Astrocyte (in vitro differentiated cells and primary cell): ENCODE measurements at regions not wholly inside any gene's neighbourhood (a gene's known extent, or its start where the extent isn't known, plus 50 kb on each side); places are given as distances from the start of the nearest gene placed in this dataset.

Experiments
- DNase-seq: peaks from one replicate; pipeline ENCODE4 v3.0.0-alpha.2; 2010; ENCODE audit warnings: low read depth
- FAIRE-seq: peaks from 2 replicates; lab custom pipeline; 2011; peaks lifted over from hg19 to GRCh38; lab: Jason Lieb, UNC
- H2AFZ ChIP-seq: 2 replicates; pipeline ENCODE4 v1.6.0; 2012; ENCODE audit warnings: low read depth, low read length, inconsistent platforms
- H3K27ac ChIP-seq: 2 replicates; pipeline ENCODE4 v1.5.1; 2011; ENCODE audit warnings: low read depth, low read length, inconsistent platforms
- H3K27me3 ChIP-seq: 2 replicates; pipeline ENCODE4 v1.6.0; 2011; ENCODE audit warnings: low read length, inconsistent platforms; ENCODE audit not compliant: insufficient read depth
- H3K36me3 ChIP-seq: 2 replicates; pipeline ENCODE4 v1.5.1; 2011; ENCODE audit warnings: low read length, inconsistent platforms; ENCODE audit not compliant: insufficient read depth
- H3K4me1 ChIP-seq: 2 replicates; pipeline ENCODE4 v1.5.1; 2011; ENCODE audit warnings: low read length, inconsistent platforms; ENCODE audit not compliant: insufficient read depth
- H3K4me2 ChIP-seq: 2 replicates; pipeline ENCODE4 v1.6.0; 2012; ENCODE audit warnings: low read length, inconsistent platforms
- H3K4me3 ChIP-seq: 2 replicates; pipeline ENCODE4 v1.5.1; 2011; ENCODE audit warnings: low read depth, mild to moderate bottlenecking, low read length, inconsistent platforms; ENCODE audit not compliant: insufficient read depth
- H3K79me2 ChIP-seq: 2 replicates; pipeline ENCODE4 v1.6.0; 2012; ENCODE audit warnings: mild to moderate bottlenecking, low read length, inconsistent platforms; ENCODE audit not compliant: insufficient read depth
- H3K9ac ChIP-seq: 2 replicates; pipeline ENCODE4 v1.6.0; 2012; ENCODE audit warnings: mild to moderate bottlenecking, low read length, inconsistent platforms
- H3K9me3 ChIP-seq: 2 replicates; pipeline ENCODE4 v1.5.1; 2012; ENCODE audit warnings: low read depth, mild to moderate bottlenecking, low read length, inconsistent platforms; ENCODE audit not compliant: insufficient read depth
- H4K20me1 ChIP-seq: 2 replicates; pipeline ENCODE4 v1.6.0; 2012; ENCODE audit warnings: low read length, inconsistent platforms; ENCODE audit not compliant: insufficient read depth
- H3K27ac Mint-ChIP-seq: one replicate; pipeline ENCODE4 v1.8.0; 2021; ENCODE audit warnings: mild to moderate bottlenecking, mixed read lengths; ENCODE audit not compliant: unreplicated experiment
- H3K27me3 Mint-ChIP-seq: one replicate; pipeline ENCODE4 v1.8.0; 2021; ENCODE audit warnings: low read depth, mixed read lengths; ENCODE audit not compliant: unreplicated experiment
- H3K36me3 Mint-ChIP-seq: one replicate; pipeline ENCODE4 v1.8.0; 2021; ENCODE audit warnings: low read depth, mixed read lengths; ENCODE audit not compliant: unreplicated experiment
- H3K4me1 Mint-ChIP-seq: one replicate; pipeline ENCODE4 v1.8.0; 2021; ENCODE audit warnings: low read depth, mixed read lengths; ENCODE audit not compliant: unreplicated experiment
- H3K4me3 Mint-ChIP-seq: one replicate; pipeline ENCODE4 v1.8.0; 2021; ENCODE audit warnings: mild to moderate bottlenecking, moderate library complexity, mixed read lengths; ENCODE audit not compliant: unreplicated experiment
- H3K9me3 Mint-ChIP-seq: one replicate; pipeline ENCODE4 v1.8.0; 2021; ENCODE audit warnings: mild to moderate bottlenecking, mixed read lengths; ENCODE audit not compliant: unreplicated experiment
- EZH2 ChIP-seq: IDR thresholded peaks from 2 replicates; pipeline ENCODE4 v1.6.1; 2012; ENCODE audit warnings: mild to moderate bottlenecking, low read length, inconsistent platforms; ENCODE audit not compliant: insufficient read depth
- TF ChIP-seq, protein P1 (sequence below): IDR thresholded peaks from 2 replicates; pipeline ENCODE4 v1.5.1; 2011; ENCODE audit warnings: low read depth, mild to moderate bottlenecking, inconsistent platforms, low read length, moderate library complexity; ENCODE audit not compliant: insufficient read depth

DNA sequence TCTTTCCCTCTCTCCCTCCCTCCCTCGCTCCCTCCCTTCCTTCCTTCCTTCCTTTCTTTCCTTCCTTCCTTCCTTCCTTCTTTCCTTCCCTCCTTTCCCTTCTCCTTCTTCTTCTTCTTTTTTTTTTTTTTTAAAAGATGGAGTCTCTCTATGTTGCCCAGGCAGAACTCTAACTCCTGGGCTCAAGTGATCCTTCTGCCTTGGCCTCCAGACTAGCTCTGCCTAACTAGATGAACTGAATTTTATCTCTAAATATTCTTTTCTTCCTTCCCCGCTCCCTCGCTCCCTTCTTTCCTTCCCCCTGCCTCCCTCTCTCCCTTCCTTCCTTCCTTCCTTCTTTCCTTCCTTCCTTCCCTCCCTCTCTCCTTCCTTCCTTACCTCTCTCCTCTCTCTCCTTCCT, 170.5 kb upstream of the LHX5 start:
- H3K4me3 ChIP-seq: no peak overlapping the region
- Mint-ChIP-seq H3K27me3 (peaks cover 75% of the 10 kb centered on the region), H3K4me1 (no peaks in the 10 kb centered on the region), H3K27ac (no peak overlapping the region), H3K4me3 (no peak overlapping the region), H3K36me3 (no peaks in the 10 kb centered on the region), H3K9me3 (no peaks in the 10 kb centered on the region)
- H3K27ac ChIP-seq: no peak overlapping the region
- no peaks in the 10 kb centered on the region for H4K20me1 ChIP-seq
- no peak overlapping the region for H3K4me2 ChIP-seq
- no peak for TF ChIP-seq EZH2
- TF ChIP-seq, protein P1, sequence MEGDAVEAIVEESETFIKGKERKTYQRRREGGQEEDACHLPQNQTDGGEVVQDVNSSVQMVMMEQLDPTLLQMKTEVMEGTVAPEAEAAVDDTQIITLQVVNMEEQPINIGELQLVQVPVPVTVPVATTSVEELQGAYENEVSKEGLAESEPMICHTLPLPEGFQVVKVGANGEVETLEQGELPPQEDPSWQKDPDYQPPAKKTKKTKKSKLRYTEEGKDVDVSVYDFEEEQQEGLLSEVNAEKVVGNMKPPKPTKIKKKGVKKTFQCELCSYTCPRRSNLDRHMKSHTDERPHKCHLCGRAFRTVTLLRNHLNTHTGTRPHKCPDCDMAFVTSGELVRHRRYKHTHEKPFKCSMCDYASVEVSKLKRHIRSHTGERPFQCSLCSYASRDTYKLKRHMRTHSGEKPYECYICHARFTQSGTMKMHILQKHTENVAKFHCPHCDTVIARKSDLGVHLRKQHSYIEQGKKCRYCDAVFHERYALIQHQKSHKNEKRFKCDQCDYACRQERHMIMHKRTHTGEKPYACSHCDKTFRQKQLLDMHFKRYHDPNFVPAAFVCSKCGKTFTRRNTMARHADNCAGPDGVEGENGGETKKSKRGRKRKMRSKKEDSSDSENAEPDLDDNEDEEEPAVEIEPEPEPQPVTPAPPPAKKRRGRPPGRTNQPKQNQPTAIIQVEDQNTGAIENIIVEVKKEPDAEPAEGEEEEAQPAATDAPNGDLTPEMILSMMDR: no peak
- FAIRE-seq (no peak), DNase-seq (no peak)
- no peak overlapping the region for H3K9ac ChIP-seq
- H3K27me3 ChIP-seq: peaks cover 10% of the 10 kb centered on the region
- no peaks in the 10 kb centered on the region for H3K9me3 ChIP-seq
- H2AFZ ChIP-seq: no peak overlapping the region
- H3K79me2 ChIP-seq: no peaks in the 10 kb centered on the region
- no peaks in the 10 kb centered on the region for H3K4me1 ChIP-seq
- no peaks in the 10 kb centered on the region for H3K36me3 ChIP-seq

DNA sequence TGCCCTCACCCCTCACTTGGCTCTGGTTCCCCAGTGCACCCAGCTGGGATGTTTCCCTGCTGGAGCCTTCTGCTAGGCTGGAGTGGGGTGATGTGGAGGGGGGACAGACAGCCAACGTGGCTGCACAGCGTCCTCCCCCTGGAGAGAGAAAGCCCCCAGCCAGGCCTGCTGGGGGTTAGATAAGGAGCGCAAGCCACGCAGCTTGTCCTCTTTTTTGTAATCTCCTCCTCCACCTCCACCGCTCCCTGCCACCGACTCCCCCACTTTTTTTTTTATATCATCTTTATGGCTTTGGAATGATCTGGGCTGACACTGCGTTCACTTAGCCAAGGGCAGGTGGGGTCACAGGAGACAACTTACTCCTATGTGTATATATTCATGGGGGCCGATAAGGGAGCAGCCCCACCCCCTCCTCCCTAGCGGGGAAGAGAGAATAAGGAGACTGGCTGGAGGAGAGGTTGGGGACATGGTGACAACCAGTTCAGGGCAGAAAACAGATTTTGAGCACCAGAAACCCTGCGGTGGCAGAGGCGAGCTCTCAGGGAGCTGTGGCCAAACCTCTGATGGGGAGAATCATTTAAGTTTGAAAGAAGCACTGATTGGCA, 169.9 kb upstream of the LHX5 start:
- Histone ChIP-seq H3K27ac (no peak overlapping the region), H2AFZ (no peak overlapping the region), H3K4me1 (no peaks in the 10 kb centered on the region), H3K36me3 (no peaks in the 10 kb centered on the region), H3K9ac (no peak overlapping the region), H3K9me3 (no peaks in the 10 kb centered on the region), H3K79me2 (no peaks in the 10 kb centered on the region), H4K20me1 (no peaks in the 10 kb centered on the region), H3K4me2 (no peak overlapping the region), H3K27me3 (peaks cover 12% of the 10 kb centered on the region), H3K4me3 (no peak overlapping the region)
- H3K27ac Mint-ChIP-seq: no peak overlapping the region
- no peaks in the 10 kb centered on the region for H3K4me1 Mint-ChIP-seq
- H3K4me3 Mint-ChIP-seq: no peak overlapping the region
- no peaks in the 10 kb centered on the region for H3K36me3 Mint-ChIP-seq
- peaks cover 75% of the 10 kb centered on the region for H3K27me3 Mint-ChIP-seq
- DNase-seq (no peak), FAIRE-seq (no peak)
- H3K9me3 Mint-ChIP-seq: no peaks in the 10 kb centered on the region
- no peak for TF ChIP-seq EZH2
- TF ChIP-seq, protein P1: no peak

DNA sequence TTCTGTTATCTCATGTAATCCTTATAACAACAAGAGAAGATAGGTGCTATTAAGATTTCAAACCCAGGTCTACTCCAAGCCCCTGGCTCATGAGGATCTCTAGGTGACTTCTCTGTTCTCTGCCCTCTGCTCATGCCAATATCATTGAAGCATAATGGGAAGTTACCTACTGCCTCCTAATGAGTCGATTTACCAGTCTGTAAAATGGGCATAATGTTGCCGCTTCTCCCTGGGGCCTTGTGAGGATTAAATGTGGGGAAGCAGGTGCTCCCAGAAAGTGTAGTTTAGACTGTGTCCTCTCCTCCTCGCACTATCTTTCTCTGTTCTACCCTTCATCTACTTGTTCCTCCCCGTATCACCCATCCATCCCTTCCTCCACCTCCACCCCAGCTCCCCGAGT, 169.2 kb upstream of the LHX5 start:
- Mint-ChIP-seq H3K4me3 (no peak overlapping the region), H3K27me3 (peaks cover 76% of the 10 kb centered on the region), H3K9me3 (no peaks in the 10 kb centered on the region), H3K4me1 (no peaks in the 10 kb centered on the region), H3K36me3 (no peaks in the 10 kb centered on the region), H3K27ac (no peak overlapping the region)
- H4K20me1 ChIP-seq: no peaks in the 10 kb centered on the region
- peaks cover 10% of the 10 kb centered on the region for H3K27me3 ChIP-seq
- no peak overlapping the region for H3K4me3 ChIP-seq
- TF ChIP-seq EZH2: no peak
- TF ChIP-seq, protein P1: no peak
- DNase-seq (no peak), FAIRE-seq (no peak)
- H3K9me3 ChIP-seq: no peaks in the 10 kb centered on the region
- no peak overlapping the region for H3K9ac ChIP-seq
- no peak overlapping the region for H2AFZ ChIP-seq
- no peak overlapping the region for H3K27ac ChIP-seq
- H3K4me2 ChIP-seq: no peak overlapping the region
- no peaks in the 10 kb centered on the region for H3K79me2 ChIP-seq
- no peaks in the 10 kb centered on the region for H3K36me3 ChIP-seq
- H3K4me1 ChIP-seq: no peaks in the 10 kb centered on the region
